ENCODE measurements at regions not wholly inside any gene's neighbourhood (a gene's known extent, or its start where the extent isn't known, plus 50 kb on each side); places are given as distances from the start of the nearest gene placed in this dataset.
"Not testable (repeated sequence)": the region's sequence is repeated elsewhere in the genome, so short reads cannot be mapped to it uniquely, and the experiment has no call there.

- no peak for DNase-seq (ENCODE audit: low read depth)
- in situ Hi-C loops (cut with HindIII; ENCODE audit: low pct_unique_long_range_greater_than_20kb, low sequenced_read_pairs), result no loop called here
Measured at GRCh38 chr5:60458666-60459065, 241.3 kb downstream of the DEPDC1B start.

- no peak for DNase-seq (ENCODE audit: low read depth)
- in situ Hi-C loops (cut with HindIII; ENCODE audit: low pct_unique_long_range_greater_than_20kb, low sequenced_read_pairs), result no loop called here
Measured at GRCh38 chr5:60457233-60457632, 242.7 kb downstream of the DEPDC1B start.

GRCh38 chr5:60455589-60455988 is 244.4 kb downstream of the DEPDC1B start:
- DNase-seq (ENCODE audit: low read depth), result no peak
- in situ Hi-C loops (cut with HindIII; ENCODE audit: low pct_unique_long_range_greater_than_20kb, low sequenced_read_pairs), result no loop called here

- in situ Hi-C loops (cut with HindIII; ENCODE audit: low pct_unique_long_range_greater_than_20kb, low sequenced_read_pairs); DNase-seq (ENCODE audit: low read depth): not testable (repeated sequence)
Measured at GRCh38 chr5:60454277-60454676, 245.7 kb downstream of the DEPDC1B start.

GRCh38 chr5:60453186-60453976 is 246.6 kb downstream of the DEPDC1B start:
- in situ Hi-C loops (cut with HindIII; ENCODE audit: low pct_unique_long_range_greater_than_20kb, low sequenced_read_pairs), result no loop called here
- no peak for DNase-seq (ENCODE audit: low read depth)

GRCh38 chr5:60448600-60448999 is 251.4 kb downstream of the DEPDC1B start:
- DNase-seq (ENCODE audit: low read depth), result no peak
- in situ Hi-C loops (cut with HindIII; ENCODE audit: low pct_unique_long_range_greater_than_20kb, low sequenced_read_pairs), result no loop called here

GRCh38 chr5:60447488-60447920 is 252.5 kb downstream of the DEPDC1B start:
- in situ Hi-C loops (cut with HindIII; ENCODE audit: low pct_unique_long_range_greater_than_20kb, low sequenced_read_pairs), result no loop called here
- no peak for DNase-seq (ENCODE audit: low read depth)

GRCh38 chr5:60446917-60447316 is 253.0 kb downstream of the DEPDC1B start:
- DNase-seq (ENCODE audit: low read depth), result no peak
- in situ Hi-C loops (cut with HindIII; ENCODE audit: low pct_unique_long_range_greater_than_20kb, low sequenced_read_pairs), result no loop called here

- in situ Hi-C loops (cut with HindIII; ENCODE audit: low pct_unique_long_range_greater_than_20kb, low sequenced_read_pairs), result no loop called here
- DNase-seq (ENCODE audit: low read depth), result no peak
Measured at GRCh38 chr5:60445921-60446320, 254.0 kb downstream of the DEPDC1B start.

- DNase-seq (ENCODE audit: low read depth), result no peak
- in situ Hi-C loops (cut with HindIII; ENCODE audit: low pct_unique_long_range_greater_than_20kb, low sequenced_read_pairs), result no loop called here
Measured at GRCh38 chr5:60445427-60445826, 254.5 kb downstream of the DEPDC1B start.

- DNase-seq (ENCODE audit: low read depth), result no peak
- in situ Hi-C loops (cut with HindIII; ENCODE audit: low pct_unique_long_range_greater_than_20kb, low sequenced_read_pairs), result no loop called here
Measured at GRCh38 chr5:60444661-60445360, 255.2 kb downstream of the DEPDC1B start.

GRCh38 chr5:60439552-60439951 is 260.4 kb downstream of the DEPDC1B start:
- DNase-seq (ENCODE audit: low read depth), result no peak
- in situ Hi-C loops (cut with HindIII; ENCODE audit: low pct_unique_long_range_greater_than_20kb, low sequenced_read_pairs), result no loop called here

- in situ Hi-C loops (cut with HindIII; ENCODE audit: low pct_unique_long_range_greater_than_20kb, low sequenced_read_pairs), result no loop called here
- no peak for DNase-seq (ENCODE audit: low read depth)
Measured at GRCh38 chr5:60437308-60437707, 262.7 kb downstream of the DEPDC1B start.

- no peak for DNase-seq (ENCODE audit: low read depth)
- in situ Hi-C loops (cut with HindIII; ENCODE audit: low pct_unique_long_range_greater_than_20kb, low sequenced_read_pairs), result no loop called here
Measured at GRCh38 chr5:60436518-60436917, 263.4 kb downstream of the DEPDC1B start.

- in situ Hi-C loops (cut with HindIII; ENCODE audit: low pct_unique_long_range_greater_than_20kb, low sequenced_read_pairs), result no loop called here
Measured at GRCh38 chr5:60435808-60436207, 264.2 kb downstream of the DEPDC1B start.

GRCh38 chr5:60426189-60426588 is 273.8 kb downstream of the DEPDC1B start:
- DNase-seq (ENCODE audit: low read depth); in situ Hi-C loops (cut with HindIII; ENCODE audit: low pct_unique_long_range_greater_than_20kb, low sequenced_read_pairs): not testable (repeated sequence)

More at GRCh38 chr5:60435808-60436207, 264.2 kb downstream of the DEPDC1B start:
- DNase-seq (ENCODE audit: low read depth), result no peak

- DNase-seq (ENCODE audit: low read depth); in situ Hi-C loops (cut with HindIII; ENCODE audit: low pct_unique_long_range_greater_than_20kb, low sequenced_read_pairs): not testable (repeated sequence)
Measured at GRCh38 chr5:60420773-60421172, 279.2 kb downstream of the DEPDC1B start.

GRCh38 chr5:60417500-60418181 is 282.3 kb downstream of the DEPDC1B start:
- in situ Hi-C loops (cut with HindIII; ENCODE audit: low pct_unique_long_range_greater_than_20kb, low sequenced_read_pairs), result no loop called here

GRCh38 chr5:60415443-60415842 is 284.5 kb downstream of the DEPDC1B start:
- in situ Hi-C loops (cut with HindIII; ENCODE audit: low pct_unique_long_range_greater_than_20kb, low sequenced_read_pairs), result no loop called here
- no peak for DNase-seq (ENCODE audit: low read depth)

More at GRCh38 chr5:60417500-60418181, 282.3 kb downstream of the DEPDC1B start:
- DNase-seq (ENCODE audit: low read depth), result no peak
